ENCODE measurements at regions not wholly inside any gene's neighbourhood (a gene's known extent, or its start where the extent isn't known, plus 50 kb on each side); places are given as distances from the start of the nearest gene placed in this dataset.
"Not testable (repeated sequence)": the region's sequence is repeated elsewhere in the genome, so short reads cannot be mapped to it uniquely, and the experiment has no call there.

- no peak for DNase-seq
Measured at GRCh38 chr2:234272069-234272850, 221.8 kb downstream of the SPP2 start.

- DNase-seq = no peak
Measured at GRCh38 chr2:234271338-234271737, 220.8 kb downstream of the SPP2 start.

- DNase-seq = no peak
Measured at GRCh38 chr2:234269769-234270204, 219.3 kb downstream of the SPP2 start.

- no peak for DNase-seq
Measured at GRCh38 chr2:234267534-234267933, 217.0 kb downstream of the SPP2 start.

GRCh38 chr2:234266952-234267351 is 216.4 kb downstream of the SPP2 start:
- DNase-seq = no peak

GRCh38 chr2:234265206-234265605 is 214.7 kb downstream of the SPP2 start:
- no peak for DNase-seq

- DNase-seq = no peak
Measured at GRCh38 chr2:234261736-234262135, 211.2 kb downstream of the SPP2 start.

- DNase-seq = no peak
Measured at GRCh38 chr2:234259440-234259839, 208.9 kb downstream of the SPP2 start.

GRCh38 chr2:234258562-234259141 is 208.2 kb downstream of the SPP2 start:
- DNase-seq = no peak

GRCh38 chr2:234257859-234258561 is 207.5 kb downstream of the SPP2 start:
- DNase-seq = no peak

- DNase-seq = no peak
Measured at GRCh38 chr2:234256516-234256915, 206.0 kb downstream of the SPP2 start.

GRCh38 chr2:234254783-234255521 is 204.4 kb downstream of the SPP2 start:
- DNase-seq = no peak

GRCh38 chr2:234252772-234253171 is 202.3 kb downstream of the SPP2 start:
- DNase-seq = no peak

GRCh38 chr2:234251326-234252271 is 201.1 kb downstream of the SPP2 start:
- no peak for DNase-seq

- no peak for DNase-seq
Measured at GRCh38 chr2:234250926-234251325, 200.4 kb downstream of the SPP2 start.

- no peak for DNase-seq
Measured at GRCh38 chr2:234249873-234250272, 199.4 kb downstream of the SPP2 start.

- no peak for DNase-seq
Measured at GRCh38 chr2:234249034-234249735, 198.7 kb downstream of the SPP2 start.

GRCh38 chr2:234248213-234248710 is 197.8 kb downstream of the SPP2 start:
- not testable (repeated sequence) for DNase-seq

GRCh38 chr2:234247453-234248180 is 197.1 kb downstream of the SPP2 start:
- no peak for DNase-seq

GRCh38 chr2:234245945-234246344 is 195.4 kb downstream of the SPP2 start:
- DNase-seq = no peak

All from KG1 (cell line).